ENCODE measurements at regions not wholly inside any gene's neighbourhood (a gene's known extent, or its start where the extent isn't known, plus 50 kb on each side); places are given as distances from the start of the nearest gene placed in this dataset.

- DNase-seq, result peak; percentile 76
- Histone ChIP-seq H3K4me3 (ENCODE audit: low read length) (no peak overlapping the region), H3K36me3 (ENCODE audit: control insufficient read depth, insufficient read depth, low read length) (no peaks in the 10 kb centered on the region), H3K9me3 (replicated peaks; ENCODE audit: control insufficient read depth, low read depth, low read length) (no peaks in the 10 kb centered on the region), H3K27ac (ENCODE audit: low read length) (no peak overlapping the region), H3K27me3 (ENCODE audit: control insufficient read depth, insufficient read depth, low read length) (no peaks in the 10 kb centered on the region), H3K4me1 (ENCODE audit: control insufficient read depth, insufficient read depth, low read length) (no peaks in the 10 kb centered on the region)
- no CpG with 5 or more reads among the region's 2 CpGs for WGBS (ENCODE audit: insufficient coverage)
Observed at GRCh38 chr9:80028501-80028900, 456.7 kb downstream of the TLE4 start.

- no peak overlapping the region for H3K27ac ChIP-seq (ENCODE audit: low read length)
- H3K9me3 ChIP-seq (replicated peaks; ENCODE audit: control insufficient read depth, low read depth, low read length), result no peaks in the 10 kb centered on the region
- H3K36me3 ChIP-seq (ENCODE audit: control insufficient read depth, insufficient read depth, low read length), result no peaks in the 10 kb centered on the region
- H3K27me3 ChIP-seq (ENCODE audit: control insufficient read depth, insufficient read depth, low read length), result no peaks in the 10 kb centered on the region
- no peak overlapping the region for H3K4me3 ChIP-seq (ENCODE audit: low read length)
- H3K4me1 ChIP-seq (ENCODE audit: control insufficient read depth, insufficient read depth, low read length), result no peaks in the 10 kb centered on the region
- DNase-seq, result no peak
- 100% methylated on average over 2 of the region's 5 CpGs for WGBS (ENCODE audit: insufficient coverage)
Observed at GRCh38 chr9:80025796-80026520, 454.2 kb downstream of the TLE4 start.

GRCh38 chr9:80025131-80025530 is 453.4 kb downstream of the TLE4 start:
- Histone ChIP-seq H3K4me1 (ENCODE audit: control insufficient read depth, insufficient read depth, low read length) (no peaks in the 10 kb centered on the region), H3K36me3 (ENCODE audit: control insufficient read depth, insufficient read depth, low read length) (no peaks in the 10 kb centered on the region), H3K9me3 (replicated peaks; ENCODE audit: control insufficient read depth, low read depth, low read length) (no peaks in the 10 kb centered on the region), H3K27ac (ENCODE audit: low read length) (no peak overlapping the region), H3K4me3 (ENCODE audit: low read length) (no peak overlapping the region), H3K27me3 (ENCODE audit: control insufficient read depth, insufficient read depth, low read length) (no peaks in the 10 kb centered on the region)
- no peak for DNase-seq
- WGBS (ENCODE audit: insufficient coverage), result 91% methylated on average over 1 of the region's 1 CpG

- no peak overlapping the region for H3K27ac ChIP-seq (ENCODE audit: low read length)
- no peak for DNase-seq
- no peaks in the 10 kb centered on the region for H3K27me3 ChIP-seq (ENCODE audit: control insufficient read depth, insufficient read depth, low read length)
Observed at GRCh38 chr9:80020530-80020929, 448.8 kb downstream of the TLE4 start.

GRCh38 chr9:80020056-80020455 is 448.3 kb downstream of the TLE4 start:
- H3K4me3 ChIP-seq (ENCODE audit: low read length), result no peak overlapping the region
- no peaks in the 10 kb centered on the region for H3K27me3 ChIP-seq (ENCODE audit: control insufficient read depth, insufficient read depth, low read length)
- WGBS (ENCODE audit: insufficient coverage), result 40% methylated on average over 1 of the region's 6 CpGs
- H3K36me3 ChIP-seq (ENCODE audit: control insufficient read depth, insufficient read depth, low read length), result no peaks in the 10 kb centered on the region
- no peaks in the 10 kb centered on the region for H3K4me1 ChIP-seq (ENCODE audit: control insufficient read depth, insufficient read depth, low read length)
- no peak for DNase-seq
- H3K9me3 ChIP-seq (replicated peaks; ENCODE audit: control insufficient read depth, low read depth, low read length), result no peaks in the 10 kb centered on the region
- H3K27ac ChIP-seq (ENCODE audit: low read length), result no peak overlapping the region

More at GRCh38 chr9:80020530-80020929, 448.8 kb downstream of the TLE4 start:
- Histone ChIP-seq H3K36me3 (ENCODE audit: control insufficient read depth, insufficient read depth, low read length) (no peaks in the 10 kb centered on the region), H3K4me1 (ENCODE audit: control insufficient read depth, insufficient read depth, low read length) (no peaks in the 10 kb centered on the region), H3K9me3 (replicated peaks; ENCODE audit: control insufficient read depth, low read depth, low read length) (no peaks in the 10 kb centered on the region), H3K4me3 (ENCODE audit: low read length) (no peak overlapping the region)

- Histone ChIP-seq H3K27ac (ENCODE audit: low read length) (no peak overlapping the region), H3K36me3 (ENCODE audit: control insufficient read depth, insufficient read depth, low read length) (no peaks in the 10 kb centered on the region), H3K4me1 (ENCODE audit: control insufficient read depth, insufficient read depth, low read length) (no peaks in the 10 kb centered on the region), H3K4me3 (ENCODE audit: low read length) (no peak overlapping the region), H3K9me3 (replicated peaks; ENCODE audit: control insufficient read depth, low read depth, low read length) (peaks cover 4% of the 10 kb centered on the region), H3K27me3 (ENCODE audit: control insufficient read depth, insufficient read depth, low read length) (no peaks in the 10 kb centered on the region)
- no CpG with 5 or more reads among the region's 1 CpG for WGBS (ENCODE audit: insufficient coverage)
- DNase-seq, result no peak
Observed at GRCh38 chr9:80013891-80014290, 442.1 kb downstream of the TLE4 start.

GRCh38 chr9:80012557-80013330 is 441.0 kb downstream of the TLE4 start:
- peak; percentile 60 for DNase-seq

GRCh38 chr9:80009204-80009603 is 437.4 kb downstream of the TLE4 start:
- no CpG with 5 or more reads among the region's 3 CpGs for WGBS (ENCODE audit: insufficient coverage)

More at GRCh38 chr9:80012557-80013330, 441.0 kb downstream of the TLE4 start:
- Histone ChIP-seq H3K4me3 (ENCODE audit: low read length) (no peak overlapping the region), H3K27ac (ENCODE audit: low read length) (peak overlapping the region; percentile 6), H3K9me3 (replicated peaks; ENCODE audit: control insufficient read depth, low read depth, low read length) (peaks cover 4% of the 10 kb centered on the region), H3K27me3 (ENCODE audit: control insufficient read depth, insufficient read depth, low read length) (no peaks in the 10 kb centered on the region), H3K36me3 (ENCODE audit: control insufficient read depth, insufficient read depth, low read length) (no peaks in the 10 kb centered on the region), H3K4me1 (ENCODE audit: control insufficient read depth, insufficient read depth, low read length) (no peaks in the 10 kb centered on the region)
- WGBS (ENCODE audit: insufficient coverage), result 60% methylated on average over 2 of the region's 2 CpGs

GRCh38 chr9:80004714-80005113 is 432.9 kb downstream of the TLE4 start:
- no peaks in the 10 kb centered on the region for H3K27me3 ChIP-seq (ENCODE audit: control insufficient read depth, insufficient read depth, low read length)
- H3K36me3 ChIP-seq (ENCODE audit: control insufficient read depth, insufficient read depth, low read length), result no peaks in the 10 kb centered on the region
- no peak overlapping the region for H3K4me3 ChIP-seq (ENCODE audit: low read length)
- DNase-seq, result peak; percentile 78
- H3K9me3 ChIP-seq (replicated peaks; ENCODE audit: control insufficient read depth, low read depth, low read length), result no peaks in the 10 kb centered on the region
- no peak overlapping the region for H3K27ac ChIP-seq (ENCODE audit: low read length)
- H3K4me1 ChIP-seq (ENCODE audit: control insufficient read depth, insufficient read depth, low read length), result peaks cover 2% of the 10 kb centered on the region

More at GRCh38 chr9:80009204-80009603, 437.4 kb downstream of the TLE4 start:
- no peak for DNase-seq
- Histone ChIP-seq H3K9me3 (replicated peaks; ENCODE audit: control insufficient read depth, low read depth, low read length) (peaks cover 4% of the 10 kb centered on the region), H3K27ac (ENCODE audit: low read length) (no peak overlapping the region), H3K4me3 (ENCODE audit: low read length) (no peak overlapping the region), H3K27me3 (ENCODE audit: control insufficient read depth, insufficient read depth, low read length) (no peaks in the 10 kb centered on the region), H3K4me1 (ENCODE audit: control insufficient read depth, insufficient read depth, low read length) (peaks cover 2% of the 10 kb centered on the region), H3K36me3 (ENCODE audit: control insufficient read depth, insufficient read depth, low read length) (no peaks in the 10 kb centered on the region)

GRCh38 chr9:79990536-79990935 is 418.8 kb downstream of the TLE4 start:
- Histone ChIP-seq H3K4me3 (ENCODE audit: low read length) (no peak overlapping the region), H3K27ac (ENCODE audit: low read length) (no peak overlapping the region), H3K9me3 (replicated peaks; ENCODE audit: control insufficient read depth, low read depth, low read length) (no peaks in the 10 kb centered on the region), H3K36me3 (ENCODE audit: control insufficient read depth, insufficient read depth, low read length) (no peaks in the 10 kb centered on the region), H3K27me3 (ENCODE audit: control insufficient read depth, insufficient read depth, low read length) (no peaks in the 10 kb centered on the region), H3K4me1 (ENCODE audit: control insufficient read depth, insufficient read depth, low read length) (no peaks in the 10 kb centered on the region)
- DNase-seq, result no peak
- WGBS (ENCODE audit: insufficient coverage), result 33% methylated on average over 1 of the region's 1 CpG
